Fibroblast of the conjunctiva (primary cell): ENCODE measurements at regions not wholly inside any gene's neighbourhood (a gene's known extent, or its start where the extent isn't known, plus 50 kb on each side); places are given as distances from the start of the nearest gene placed in this dataset.
A peak's percentile ranks its signal among the peaks of the same experiment; 100 is the strongest.
"Not testable (repeated sequence)": the region's sequence is repeated elsewhere in the genome, so short reads cannot be mapped to it uniquely, and the experiment has no call there.

Experiments used
- DNase-seq: peaks from one replicate; pipeline ENCODE4 v3.0.0-alpha.2; 2010; ENCODE audit warnings: low read depth

DNA sequence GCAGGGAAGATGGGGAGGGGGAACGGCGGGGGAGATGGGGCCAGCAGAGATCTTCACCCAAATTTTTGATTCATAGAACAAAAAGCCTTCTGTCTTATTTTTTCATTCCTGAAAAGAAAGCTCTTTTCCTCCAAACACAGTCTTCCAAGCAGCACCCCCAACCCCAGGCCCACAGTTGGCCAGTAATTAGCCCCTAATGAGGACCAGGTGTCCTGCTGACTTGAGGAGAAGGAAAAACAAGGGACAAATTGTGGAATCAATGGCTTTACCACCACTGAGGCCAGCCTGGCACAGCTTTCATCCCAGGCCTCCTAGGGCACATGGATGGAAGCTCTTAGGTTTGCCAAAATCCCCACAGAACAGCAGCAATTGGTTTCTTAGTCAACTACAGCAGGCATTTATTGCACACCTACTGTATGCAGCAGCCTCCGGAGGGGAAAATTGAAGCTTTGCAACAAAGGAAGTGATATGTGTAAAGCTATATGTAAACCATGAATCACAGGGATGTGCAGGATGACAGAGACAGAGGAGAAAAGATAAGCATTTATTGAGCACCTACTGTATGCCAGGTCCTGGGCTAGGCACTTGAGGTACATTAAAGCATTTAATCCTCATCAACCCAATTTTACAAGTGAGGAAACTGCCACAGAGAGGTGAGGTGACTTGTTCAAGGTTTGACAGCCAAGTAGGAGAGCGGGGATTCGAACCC is 199.5 kb downstream of the TBC1D2B start:
- DNase-seq: no peak

DNA sequence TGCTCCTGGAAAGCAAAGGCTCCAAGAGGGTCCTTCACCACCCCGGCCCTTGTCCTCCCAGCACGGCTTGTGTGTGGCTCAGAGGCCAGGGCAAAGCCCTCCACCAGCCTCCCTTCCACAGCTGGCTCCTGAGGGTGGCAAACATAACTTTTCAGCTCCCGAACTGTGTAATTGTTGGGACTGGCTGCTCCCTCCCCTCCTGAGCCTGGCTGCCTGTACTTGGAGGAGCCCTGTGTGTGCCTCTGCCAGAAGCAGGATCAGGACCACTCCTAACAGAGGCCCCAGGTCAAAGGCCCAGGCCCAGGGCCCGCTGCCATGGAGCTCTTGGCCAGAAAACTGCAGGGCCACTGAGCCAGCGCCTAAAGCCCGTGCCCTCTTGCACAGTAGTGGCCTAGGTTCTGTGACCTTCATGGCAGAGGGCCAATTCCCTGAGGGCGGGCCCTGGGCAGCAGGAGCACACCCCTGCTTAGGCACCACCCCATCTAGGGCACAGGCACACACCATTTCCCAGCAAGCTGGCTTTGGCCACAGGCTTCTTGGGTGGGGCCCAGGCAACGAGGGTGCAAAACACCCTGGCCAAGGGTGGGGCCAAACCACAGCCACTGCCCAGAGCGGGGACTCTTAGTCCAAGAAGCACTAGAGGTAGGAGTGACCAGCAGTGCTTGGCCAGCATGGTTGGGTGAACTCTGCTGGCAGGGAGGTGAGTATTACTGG is 201.2 kb downstream of the TBC1D2B start:
- DNase-seq: not testable (repeated sequence)

DNA sequence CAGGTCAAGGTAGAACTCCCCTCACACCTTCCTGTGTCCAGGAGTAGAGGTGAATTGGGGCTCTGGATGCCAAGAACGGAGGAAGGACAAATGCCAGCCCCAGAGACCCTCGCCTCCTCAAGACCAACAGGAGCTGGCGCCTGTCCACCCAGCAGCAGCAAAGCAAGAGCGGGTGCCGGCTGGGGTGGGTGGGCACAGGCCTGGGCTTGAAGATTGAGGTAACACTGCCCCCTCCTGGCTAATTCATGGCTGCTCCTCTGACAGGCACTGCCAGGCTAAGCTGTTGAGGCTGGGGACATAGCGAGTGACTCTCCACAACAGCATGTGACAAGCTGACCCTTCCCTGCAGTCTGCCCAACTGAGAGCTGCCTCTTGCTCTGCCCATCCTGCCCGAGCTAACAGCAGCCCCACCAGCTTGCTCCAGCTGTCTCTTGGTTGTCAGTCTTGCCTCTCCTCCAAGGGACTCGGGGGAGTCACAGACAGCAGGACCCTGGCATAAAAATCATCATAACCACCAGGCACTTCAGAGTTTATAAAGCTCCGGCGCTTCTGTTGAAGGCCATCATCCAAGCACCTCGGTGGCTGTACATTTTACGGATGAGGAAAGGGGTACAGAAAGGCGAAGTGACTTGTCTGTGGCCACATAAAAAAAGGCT is 202.3 kb downstream of the TBC1D2B start:
- DNase-seq: peak; percentile 16

DNA sequence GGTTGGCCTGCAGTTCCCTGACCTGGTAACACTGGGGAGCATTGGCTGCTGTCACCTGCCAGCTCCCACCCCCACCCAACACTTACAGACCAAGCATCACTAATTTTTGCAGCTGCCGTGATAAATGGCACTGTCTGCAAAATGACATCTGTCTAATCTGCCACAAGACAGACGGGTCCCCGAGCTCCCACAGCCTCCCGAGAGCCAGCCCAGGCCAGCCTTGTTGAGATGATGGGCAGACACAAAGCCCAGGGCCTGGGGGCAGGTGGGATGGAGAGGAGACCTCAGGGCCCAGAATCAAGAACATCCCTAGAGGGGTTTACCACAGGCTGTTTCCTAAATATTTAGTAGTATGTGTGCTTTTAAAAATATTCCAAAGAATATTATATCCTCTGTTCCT is 203.4 kb downstream of the TBC1D2B start:
- DNase-seq: no peak

DNA sequence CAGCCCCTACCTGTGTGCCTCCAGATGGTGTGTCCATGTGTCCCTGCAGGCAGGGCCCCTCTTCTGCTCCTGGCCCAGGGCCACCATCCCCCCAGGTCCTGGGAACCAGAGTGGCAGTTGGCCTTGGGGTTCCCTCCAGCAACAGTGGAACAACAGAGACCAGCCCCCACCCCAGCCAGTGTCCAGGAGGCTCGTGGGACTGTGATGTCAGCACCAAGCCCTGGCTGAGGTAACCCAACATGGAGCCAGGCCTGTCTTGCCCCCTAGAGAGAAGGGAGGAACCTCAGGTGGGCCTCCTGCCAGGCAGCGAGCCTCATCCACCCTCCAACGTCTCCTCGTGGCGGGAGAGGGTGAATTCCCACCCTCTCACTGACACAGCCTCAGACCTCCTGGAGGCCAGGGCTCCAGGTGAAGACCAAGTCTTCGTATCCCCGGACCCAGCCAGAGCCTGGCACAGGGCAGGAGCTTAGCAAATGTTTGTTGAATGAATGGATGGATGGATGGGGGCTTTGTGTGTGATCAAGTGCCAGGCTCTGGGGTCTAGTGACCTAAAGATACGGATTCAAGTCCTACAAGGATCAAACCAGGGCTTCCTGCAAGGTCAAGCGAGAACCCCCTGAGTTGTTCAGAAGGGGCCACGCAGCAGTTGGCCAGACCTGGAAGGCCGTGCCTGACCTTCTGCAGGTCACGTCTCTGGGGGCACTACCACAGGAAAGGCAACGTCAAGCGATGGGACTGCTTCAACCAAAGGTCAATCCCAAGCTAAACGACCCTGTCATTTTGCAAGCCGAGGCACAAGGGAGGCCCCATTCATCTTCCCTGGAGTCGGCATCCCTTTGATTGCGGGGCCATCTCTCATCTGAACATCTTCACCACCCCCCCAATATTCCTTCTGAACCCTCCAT is 204.7 kb downstream of the TBC1D2B start:
- DNase-seq: not testable (repeated sequence)

DNA sequence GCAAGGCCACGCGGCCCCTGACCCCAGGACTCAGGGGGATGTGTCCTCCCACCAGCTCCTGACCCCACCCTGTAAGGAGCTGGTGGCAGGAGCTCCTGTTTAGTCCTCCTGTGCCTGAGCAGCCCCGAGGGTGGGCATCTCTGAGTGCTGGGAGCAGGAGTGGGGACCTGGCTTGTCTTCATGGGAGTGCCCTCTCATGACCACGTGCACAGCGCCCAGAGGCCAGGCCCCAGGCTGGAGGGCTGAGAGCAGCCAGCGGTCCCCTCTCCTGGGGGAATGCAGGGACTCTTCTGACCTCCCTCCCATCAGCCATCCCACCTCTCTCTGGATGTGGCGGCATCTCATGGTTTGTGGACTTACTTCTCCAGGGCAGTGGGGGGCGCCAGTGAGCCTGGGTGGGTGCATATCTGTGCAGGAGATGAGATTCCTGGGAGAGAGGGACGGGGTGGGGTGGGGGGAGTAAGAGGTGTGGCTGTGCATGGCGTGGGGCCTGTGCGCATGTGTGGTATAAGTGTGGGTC is 205.6 kb downstream of the TBC1D2B start:
- no peak for DNase-seq

DNA sequence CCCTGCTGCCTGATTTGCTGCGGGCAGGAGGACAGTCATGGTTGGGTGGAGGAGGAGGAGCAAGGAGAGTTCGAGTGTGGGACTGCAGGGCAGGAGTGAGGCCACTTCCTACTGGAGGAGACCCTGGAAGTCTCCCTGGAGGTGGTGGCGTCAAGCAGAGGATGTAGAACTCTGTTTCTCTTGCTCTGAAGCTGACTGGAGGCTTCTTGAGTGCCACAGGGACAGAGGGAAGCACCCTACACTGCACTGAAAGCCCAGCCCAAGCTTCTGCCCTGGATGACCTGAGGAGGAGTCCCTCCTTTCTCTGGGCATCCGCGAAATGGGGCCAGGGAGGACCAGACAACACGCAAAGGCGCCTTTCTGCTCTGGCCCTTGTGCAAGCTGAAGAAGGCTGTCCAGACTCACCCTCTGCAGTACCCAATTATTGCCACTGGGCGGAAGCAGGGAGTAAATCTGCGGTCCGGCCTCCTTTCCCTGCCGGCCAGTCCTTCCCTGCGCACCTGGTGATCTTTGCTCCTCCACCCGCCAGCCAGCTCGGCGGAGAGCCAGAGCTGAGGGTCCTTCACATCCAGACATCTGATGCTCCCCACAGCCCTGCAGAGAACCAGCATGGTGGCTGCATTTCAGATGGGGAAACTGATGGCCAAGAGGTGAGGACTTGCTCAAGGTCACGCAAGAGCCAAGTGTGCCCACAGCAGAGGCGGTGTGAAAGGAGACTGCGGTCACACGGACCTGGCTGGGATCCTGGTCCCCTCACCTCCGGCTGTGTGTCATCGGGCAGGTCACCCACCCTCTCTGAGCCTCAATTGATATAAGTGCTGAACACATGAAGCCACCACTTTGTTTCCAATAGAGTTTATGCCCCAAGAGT is 207.1 kb downstream of the TBC1D2B start:
- peak; percentile 22 for DNase-seq

DNA sequence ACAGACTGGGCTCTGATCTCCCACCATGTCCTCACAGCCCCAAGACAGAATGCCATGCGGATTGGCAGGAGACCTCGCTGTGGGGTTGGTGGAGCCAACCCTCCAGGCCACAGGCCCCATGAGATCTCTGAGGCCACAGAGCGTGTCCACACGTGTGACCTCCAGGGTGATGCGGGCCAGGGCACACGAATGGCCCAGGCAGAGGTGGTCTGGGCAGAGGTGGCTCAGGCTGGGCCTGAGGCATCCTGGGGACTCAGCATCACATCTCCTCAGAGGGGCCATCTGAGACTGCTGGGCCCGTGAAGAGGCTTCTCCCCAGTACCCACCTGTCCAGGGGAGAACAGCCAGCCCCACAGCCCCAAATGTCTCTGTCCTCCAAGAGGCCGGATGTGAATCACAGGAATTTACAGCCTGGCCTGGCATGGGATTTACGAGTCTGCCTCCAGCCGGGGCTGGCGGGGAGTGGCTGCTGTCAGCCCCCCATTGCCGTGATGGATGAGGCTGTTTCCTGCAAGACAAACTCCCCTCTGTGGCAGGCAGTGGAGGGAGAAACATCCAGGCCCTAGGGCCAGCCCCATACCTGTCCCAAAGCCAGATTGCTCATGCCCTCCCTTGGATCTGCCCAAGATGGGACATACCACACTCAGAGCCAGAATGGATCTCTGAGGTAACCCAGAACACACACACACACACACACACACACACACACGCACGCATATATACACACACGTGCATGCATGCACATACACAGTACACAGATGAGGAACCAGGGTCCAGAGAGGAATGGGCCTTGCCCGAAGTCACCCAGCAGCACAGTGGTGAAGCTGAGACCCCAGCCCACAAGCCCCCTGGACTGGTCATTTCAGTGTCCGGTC is 208.3 kb downstream of the TBC1D2B start:
- no peak for DNase-seq

DNA sequence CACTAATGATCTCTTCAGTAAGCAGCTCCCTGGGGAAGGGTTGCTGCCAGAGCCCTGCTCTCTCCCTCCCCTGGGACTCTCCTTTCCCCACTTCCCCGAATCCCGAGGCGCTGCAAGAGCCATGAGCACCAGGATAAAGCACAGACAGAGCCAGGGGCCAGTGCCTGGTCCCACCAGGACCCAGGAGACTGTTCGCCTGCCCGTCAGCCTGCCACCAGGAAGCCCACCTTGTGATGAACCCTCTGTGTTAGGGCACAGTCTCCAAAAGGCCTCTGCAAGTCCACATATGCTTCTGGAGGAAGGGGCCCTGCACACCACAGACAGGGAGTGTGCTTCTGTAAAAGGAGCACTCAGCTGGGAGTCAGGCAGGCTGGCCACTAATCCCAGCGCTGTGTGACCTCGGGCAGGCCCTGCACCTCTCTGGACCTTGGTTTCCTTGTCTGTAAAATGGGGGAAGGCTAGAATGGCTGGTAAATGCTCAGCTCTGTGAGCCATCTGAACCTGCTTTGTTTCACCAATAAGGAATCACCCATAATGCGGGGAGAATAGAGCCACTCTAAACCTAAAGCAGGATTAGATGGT is 209.4 kb downstream of the TBC1D2B start:
- not testable (repeated sequence) for DNase-seq

DNA sequence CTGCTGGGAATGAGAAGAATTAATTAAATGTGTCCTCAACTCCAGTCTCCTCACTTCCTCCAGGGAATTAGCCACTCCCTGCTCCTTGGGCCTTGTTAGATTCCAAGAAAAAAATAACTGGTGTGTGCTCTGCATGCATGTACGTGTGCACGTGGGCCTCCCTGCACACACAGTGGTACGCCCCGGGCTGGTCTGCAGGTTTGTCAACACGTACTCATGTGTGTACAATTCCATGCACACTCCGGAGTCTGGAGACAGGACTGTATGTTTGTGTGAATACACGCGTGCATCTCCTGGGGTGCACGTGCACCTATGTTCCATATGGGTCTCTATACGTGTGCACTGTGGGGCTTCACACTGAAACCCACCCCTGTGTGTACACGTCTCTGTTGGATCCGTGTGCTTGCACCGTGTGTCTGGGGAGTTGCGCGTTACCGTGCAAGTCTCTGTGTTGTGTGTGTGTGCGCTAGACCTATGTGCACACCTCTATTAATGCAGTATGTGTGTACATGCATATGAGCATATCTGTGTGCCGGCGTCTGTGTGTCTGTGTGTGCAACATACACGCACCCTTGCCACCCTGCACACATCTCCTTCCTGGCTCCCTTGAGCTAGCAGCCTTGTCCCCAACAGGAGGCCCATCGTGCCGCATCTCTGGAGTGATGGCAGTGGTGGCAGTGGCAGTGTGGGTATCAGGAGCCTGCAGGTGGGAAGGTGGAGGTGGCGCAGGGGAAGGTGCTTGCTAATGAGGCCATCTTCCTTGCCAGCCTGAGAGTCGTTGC is 210.1 kb downstream of the TBC1D2B start:
- DNase-seq: no peak

DNA sequence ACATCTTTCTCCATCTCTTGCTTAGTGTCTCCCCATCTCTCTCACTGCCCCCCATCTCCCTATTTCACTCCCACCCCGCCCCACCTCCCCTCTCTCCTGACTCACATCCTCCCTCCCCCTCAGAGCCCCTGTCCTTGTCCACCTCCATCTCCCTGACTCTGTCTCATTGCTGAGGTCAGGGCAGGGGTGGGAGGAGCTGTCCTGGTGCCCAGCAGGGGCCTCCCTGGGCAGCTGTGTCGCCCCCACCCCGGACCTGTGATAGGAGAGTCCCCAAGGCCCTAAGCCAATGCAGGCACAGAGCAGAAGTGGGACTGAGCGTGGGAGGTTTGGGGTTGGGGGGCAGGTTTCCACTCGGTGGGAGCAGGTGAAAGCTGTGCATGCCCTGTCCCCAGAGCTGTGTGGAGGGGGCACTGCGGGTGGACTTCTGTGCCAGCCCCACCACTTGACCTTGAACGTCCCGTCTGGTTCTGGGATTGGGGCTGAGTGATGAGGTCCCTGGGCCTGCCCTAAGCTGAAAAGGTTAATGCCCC is 210.8 kb downstream of the TBC1D2B start:
- no peak for DNase-seq

DNA sequence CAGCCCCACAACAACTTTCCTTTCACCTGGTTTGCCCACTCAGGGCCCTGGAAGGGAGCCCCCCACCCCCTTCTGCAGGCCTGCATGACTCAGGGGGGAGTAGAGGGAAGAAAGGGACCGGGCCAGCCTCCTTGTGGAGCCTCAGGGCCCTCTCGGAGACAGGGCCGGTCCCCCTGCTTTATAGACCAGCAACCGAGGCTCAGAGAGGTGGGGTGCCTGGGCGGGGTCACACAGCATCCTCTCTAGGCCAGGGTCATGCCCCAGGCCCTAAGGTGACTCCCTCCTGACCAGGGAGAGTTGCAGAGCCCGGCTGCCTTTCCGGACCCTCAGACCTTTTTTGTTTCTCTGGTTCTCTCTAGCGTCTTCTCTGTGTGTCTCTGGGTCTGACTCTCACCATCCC is 211.3 kb downstream of the TBC1D2B start:
- no peak for DNase-seq

DNA sequence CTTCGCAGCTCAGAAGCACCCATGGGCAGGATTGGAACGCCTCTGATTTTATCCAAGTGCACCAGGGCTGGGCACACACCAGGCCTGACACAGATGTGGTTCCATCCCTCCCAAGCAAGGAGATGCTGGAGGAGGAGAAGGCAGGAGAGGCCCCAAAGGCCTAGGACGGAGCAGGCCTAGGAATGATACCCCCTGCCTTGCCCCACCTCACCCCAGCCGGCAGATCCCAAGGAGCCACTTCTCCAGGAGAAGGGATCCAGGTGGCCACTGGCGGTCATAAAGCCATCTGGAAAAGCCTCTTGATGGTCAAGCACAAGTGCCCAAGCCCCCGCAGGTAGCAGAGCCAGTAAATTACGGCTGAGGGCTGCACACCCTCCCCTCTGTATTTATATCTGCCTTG is 211.8 kb downstream of the TBC1D2B start:
- DNase-seq: no peak

DNA sequence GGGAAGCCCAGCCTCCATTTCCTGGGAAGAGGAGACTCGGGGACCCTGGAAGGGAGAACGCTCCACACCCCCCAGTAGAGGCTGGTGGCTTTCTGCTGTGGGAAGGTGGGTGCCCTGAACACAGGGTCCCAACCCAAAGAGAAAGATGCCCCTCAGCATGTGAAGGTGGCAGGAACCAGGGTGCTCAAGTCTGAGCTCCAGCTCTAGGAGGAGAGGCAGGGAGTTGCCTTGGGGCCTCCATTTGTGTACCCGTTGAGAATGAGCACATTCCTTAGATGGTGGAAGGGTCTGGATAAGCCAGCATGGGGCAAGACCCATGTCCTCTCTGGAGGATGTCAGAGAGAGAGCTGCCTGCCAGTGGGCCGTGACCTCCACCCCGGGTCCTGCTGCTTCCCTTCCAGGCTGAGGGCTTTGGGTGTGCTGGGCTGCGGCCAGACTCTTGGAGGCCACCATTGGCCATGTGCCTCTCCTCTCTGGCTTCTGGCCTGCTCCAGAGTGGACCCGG is 212.4 kb downstream of the TBC1D2B start:
- DNase-seq: no peak

DNA sequence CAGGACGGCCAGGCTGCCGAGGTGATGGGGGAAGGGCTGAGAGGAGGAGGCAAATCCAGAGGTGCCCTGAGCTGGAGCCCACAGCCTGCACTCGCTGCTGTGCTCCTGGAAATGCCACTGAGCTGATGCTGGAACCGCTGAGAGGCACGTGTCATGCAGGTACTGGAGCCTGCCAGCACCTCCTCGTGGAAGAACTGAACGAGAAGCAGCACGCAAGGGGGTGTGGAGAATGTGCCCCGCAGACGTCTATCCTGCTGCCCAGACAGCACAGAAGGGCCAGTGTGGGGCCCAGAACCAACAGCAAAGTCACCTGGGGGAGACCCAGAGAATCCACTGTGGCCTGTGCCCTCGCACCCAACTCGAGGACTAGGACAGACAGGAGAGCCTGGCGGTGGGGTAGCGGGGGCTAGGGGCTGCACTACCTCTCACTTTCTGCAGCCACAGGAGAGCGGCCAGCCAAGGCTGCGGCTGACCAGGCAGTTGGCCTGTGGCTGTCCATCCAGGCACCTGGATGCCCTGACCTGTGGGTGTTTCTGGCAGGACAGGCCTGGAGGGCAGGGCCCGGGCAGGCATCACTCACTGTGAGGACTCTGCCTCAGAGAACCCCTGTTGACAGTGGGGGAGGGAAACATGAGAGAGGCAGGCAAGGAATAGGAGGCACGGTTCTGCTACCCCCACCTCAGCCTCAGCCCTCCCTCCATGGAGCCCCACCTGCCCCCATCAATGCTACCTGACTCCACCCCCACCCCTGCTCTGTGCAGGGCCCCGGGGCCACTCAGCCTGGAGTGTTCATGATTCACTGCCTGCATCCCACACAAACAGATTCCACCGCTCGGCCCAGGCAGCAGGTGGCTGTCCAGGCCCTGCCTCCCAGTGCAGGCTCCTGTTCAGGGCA is 213.1 kb downstream of the TBC1D2B start:
- no peak for DNase-seq

DNA sequence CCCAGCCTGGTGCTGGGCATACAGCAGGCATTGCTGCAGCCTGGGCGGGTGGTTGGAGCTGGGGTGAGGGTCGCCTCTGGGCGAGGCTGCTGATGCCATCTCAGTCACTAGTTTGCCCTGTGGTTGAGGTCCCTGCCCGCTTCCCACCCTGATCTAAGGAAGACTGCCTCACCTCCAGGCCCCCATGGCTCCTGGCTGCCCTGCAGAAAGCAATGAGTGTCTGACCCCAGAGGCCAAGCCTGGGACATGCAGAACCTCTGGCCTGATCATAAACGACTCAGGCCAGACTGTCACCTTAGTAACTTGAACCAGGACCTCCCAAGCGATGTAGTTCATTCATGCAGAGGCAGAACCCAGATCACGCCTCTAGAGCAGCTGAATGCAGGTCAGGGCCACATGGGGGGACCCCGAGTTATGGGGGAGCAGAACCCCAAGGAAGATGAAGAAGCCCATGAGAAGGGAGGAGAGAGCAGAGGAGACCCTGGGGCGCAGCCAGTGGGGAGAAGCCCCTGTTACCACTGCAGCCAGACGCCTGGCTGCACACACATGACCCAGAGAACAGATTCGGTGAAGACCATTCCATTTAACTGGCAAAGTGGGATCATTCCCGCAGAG is 213.9 kb downstream of the TBC1D2B start:
- DNase-seq: no peak

DNA sequence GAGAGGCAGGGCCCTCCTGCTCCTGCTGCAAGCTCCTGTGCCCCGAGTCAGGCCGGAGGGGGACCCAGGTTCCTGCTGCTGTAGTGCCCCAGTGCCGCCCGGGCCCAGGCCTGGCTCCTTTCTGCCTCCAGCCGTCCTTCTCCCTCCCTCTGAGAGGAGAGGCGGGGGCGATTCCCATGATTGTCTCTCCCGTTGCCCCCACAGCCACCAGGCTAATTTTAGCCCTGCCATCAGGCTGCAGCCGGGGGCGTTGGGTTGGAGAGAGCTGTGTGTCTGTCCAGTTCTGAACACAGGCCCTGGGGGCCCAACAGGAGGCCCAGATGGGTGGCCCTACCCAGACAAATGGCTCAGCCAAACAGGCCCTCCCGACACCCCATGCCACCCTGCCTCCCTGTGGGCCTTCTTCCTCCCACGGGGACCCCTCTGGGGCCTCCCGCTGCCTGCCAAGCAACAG is 214.8 kb downstream of the TBC1D2B start:
- DNase-seq: no peak
